ENCODE measurements at regions not wholly inside any gene's neighbourhood (a gene's known extent, or its start where the extent isn't known, plus 50 kb on each side); places are given as distances from the start of the nearest gene placed in this dataset.
"Not testable (repeated sequence)": the region's sequence is repeated elsewhere in the genome, so short reads cannot be mapped to it uniquely, and the experiment has no call there.

- DNase-seq (ENCODE audit: low read depth): no peak
- TF ChIP-seq CTCF (conservative IDR thresholded peaks at IDR 0.05; ENCODE audit: low read depth, low read length): no peak
- H3K4me3 ChIP-seq (ENCODE audit: low read depth, low read length): no peak overlapping the region
These were observed 238.2 kb downstream of the BUB3 start for GRCh38 chr10:123392182-123392963.

- no peak for TF ChIP-seq CTCF (conservative IDR thresholded peaks at IDR 0.05; ENCODE audit: low read depth, low read length)
- H3K4me3 ChIP-seq (ENCODE audit: low read depth, low read length): no peak overlapping the region
- no peak for DNase-seq (ENCODE audit: low read depth)
These were observed 239.0 kb downstream of the BUB3 start for GRCh38 chr10:123393170-123393569.

GRCh38 chr10:123394382-123394781 is 240.2 kb downstream of the BUB3 start:
- no peak overlapping the region for H3K4me3 ChIP-seq (ENCODE audit: low read depth, low read length)
- no peak for TF ChIP-seq CTCF (conservative IDR thresholded peaks at IDR 0.05; ENCODE audit: low read depth, low read length)
- DNase-seq (ENCODE audit: low read depth): no peak

- not testable (repeated sequence) for H3K4me3 ChIP-seq (ENCODE audit: low read depth, low read length); DNase-seq (ENCODE audit: low read depth)
These were observed 241.0 kb downstream of the BUB3 start for GRCh38 chr10:123395234-123395633.

- DNase-seq (ENCODE audit: low read depth): no peak
- H3K4me3 ChIP-seq (ENCODE audit: low read depth, low read length): no peak overlapping the region
- TF ChIP-seq CTCF (conservative IDR thresholded peaks at IDR 0.05; ENCODE audit: low read depth, low read length): no peak
These were observed 241.7 kb downstream of the BUB3 start for GRCh38 chr10:123395906-123396305.

GRCh38 chr10:123398180-123398591 is 244.0 kb downstream of the BUB3 start:
- no peak for TF ChIP-seq CTCF (conservative IDR thresholded peaks at IDR 0.05; ENCODE audit: low read depth, low read length)
- no peak for DNase-seq (ENCODE audit: low read depth)

GRCh38 chr10:123398756-123399155 is 244.6 kb downstream of the BUB3 start:
- DNase-seq (ENCODE audit: low read depth): no peak
- H3K4me3 ChIP-seq (ENCODE audit: low read depth, low read length): no peak overlapping the region
- TF ChIP-seq CTCF (conservative IDR thresholded peaks at IDR 0.05; ENCODE audit: low read depth, low read length): no peak

More at GRCh38 chr10:123398180-123398591, 244.0 kb downstream of the BUB3 start:
- no peak overlapping the region for H3K4me3 ChIP-seq (ENCODE audit: low read depth, low read length)
